ENCODE measurements at regions not wholly inside any gene's neighbourhood (a gene's known extent, or its start where the extent isn't known, plus 50 kb on each side); places are given as distances from the start of the nearest gene placed in this dataset.

- no peaks in the 10 kb centered on the region for H3K27me3 ChIP-seq
- H3K36me3 ChIP-seq: peaks cover 0 to 4% (median 0%) of the 10 kb centered on the region in 9 donors
- H3K4me1 ChIP-seq: peaks cover 15 to 77% (median 50%) of the 10 kb centered on the region in 9 donors
- H3K27ac ChIP-seq: peak overlapping the region in 2 of 10 donors; percentile 24 to 40
- DNase-seq (no peak), ATAC-seq (peak in 1 of 8 donors; percentile 39)
- WGBS, 2 donors: 91 to 93% methylated on average over 17 of the region's 17 CpGs
- TF ChIP-seq CTCF (IDR thresholded peaks at IDR 0.05): no peak
- no peak overlapping the region for H3K4me3 ChIP-seq
- intact Hi-C loops (cut with DNase I): loop anchor here in 1 of 10 donors (2.0 kb wide), 1 partner anchor 25 kb away; no protein-coding TSS in a partner anchor
- no peaks in the 10 kb centered on the region for H3K9me3 ChIP-seq
Observed at GRCh38 chr14:89575386-89576061, 158.5 kb upstream of the FOXN3 start.

DNA sequence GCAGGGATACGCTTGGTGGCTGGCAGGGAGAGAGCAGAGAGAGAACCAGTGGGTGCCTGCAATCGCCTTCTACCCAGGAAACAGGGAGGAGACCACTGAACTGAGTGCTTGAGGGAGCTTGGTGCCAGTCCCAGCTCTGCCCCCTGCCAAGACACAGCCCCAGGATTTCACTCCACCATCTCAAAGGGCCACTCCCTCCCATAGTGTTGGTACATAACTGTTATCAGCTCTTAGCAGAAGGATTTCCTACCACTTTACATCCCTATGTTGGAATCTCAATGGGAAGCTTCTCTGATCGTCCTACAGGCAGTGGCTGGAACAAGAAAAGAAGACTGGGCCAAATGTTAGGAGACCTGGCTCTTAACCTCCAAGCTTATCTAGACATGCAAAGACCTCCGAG is 157.4 kb upstream of the FOXN3 start:
- WGBS, 2 donors: 40 to 49% methylated on average over 4 of the region's 4 CpGs

GRCh38 chr14:89573399-89573657 is 156.3 kb upstream of the FOXN3 start:
- no peak for ATAC-seq
- Histone ChIP-seq H3K4me3 (no peak overlapping the region), H3K4me1 (peaks cover 15 to 81% (median 43%) of the 10 kb centered on the region in 9 donors), H3K27me3 (no peaks in the 10 kb centered on the region), H3K36me3 (no peaks in the 10 kb centered on the region), H3K9me3 (no peaks in the 10 kb centered on the region), H3K27ac (peak overlapping the region in 5 of 10 donors; percentile 24 to 48 (median 45))
- no peak for TF ChIP-seq CTCF (IDR thresholded peaks at IDR 0.05)
- 71 to 77% methylated on average over 3 of the region's 3 CpGs for WGBS, 2 donors
- no peak for DNase-seq
- intact Hi-C loops (cut with DNase I): loop anchor here in 1 of 10 donors (5.0 kb wide), 1 partner anchor 44 kb away; no protein-coding TSS in a partner anchor

More for the DNA sequence above, 157.4 kb upstream of the FOXN3 start:
- Histone ChIP-seq H3K4me3 (no peak overlapping the region), H3K36me3 (no peaks in the 10 kb centered on the region), H3K27ac (peak overlapping the region in 2 of 10 donors; percentile 24 to 51), H3K4me1 (peaks cover 15 to 82% (median 50%) of the 10 kb centered on the region in 9 donors), H3K27me3 (no peaks in the 10 kb centered on the region), H3K9me3 (no peaks in the 10 kb centered on the region)
- peak in 1 of 8 donors; percentile 4 for ATAC-seq
- TF ChIP-seq CTCF (IDR thresholded peaks at IDR 0.05): no peak
- no peak for DNase-seq
- intact Hi-C loops (cut with DNase I): loop anchor here in 1 of 10 donors (2.0 to 5.0 kb wide), 2 partner anchors 26 to 43 kb away; no protein-coding TSS in a partner anchor

GRCh38 chr14:89572596-89573398 is 155.8 kb upstream of the FOXN3 start:
- Histone ChIP-seq H3K4me3 (no peak overlapping the region), H3K4me1 (peaks cover 15 to 76% (median 42%) of the 10 kb centered on the region in 9 donors), H3K36me3 (no peaks in the 10 kb centered on the region), H3K27me3 (no peaks in the 10 kb centered on the region), H3K9me3 (no peaks in the 10 kb centered on the region), H3K27ac (peak overlapping the region in 8 of 10 donors; percentile 23 to 64 (median 48))
- ATAC-seq: peak in 6 of 8 donors; percentile 20 to 83 (median 50)
- no peak for TF ChIP-seq CTCF (IDR thresholded peaks at IDR 0.05)
- DNase-seq: no peak
- intact Hi-C loops (cut with DNase I): loop anchor here in 1 of 10 donors (5.0 kb wide), 1 partner anchor 45 kb away; no protein-coding TSS in a partner anchor
- WGBS, 2 donors: 37 to 44% methylated on average over 10 of the region's 10 CpGs
